Bronchial epithelial cell (primary cell): ENCODE measurements at regions not wholly inside any gene's neighbourhood (a gene's known extent, or its start where the extent isn't known, plus 50 kb on each side); places are given as distances from the start of the nearest gene placed in this dataset.

Experiments
- DNase-seq: peaks from one replicate; pipeline ENCODE4 v3.0.0-alpha.2; 2010; ENCODE audit warnings: low read depth
- FAIRE-seq: peaks from 2 replicates; lab custom pipeline; 2011; peaks lifted over from hg19 to GRCh38; lab: Jason Lieb, UNC
- H3K27me3 ChIP-seq: 2 replicates; pipeline ENCODE4 v1.5.1; 2011; ENCODE audit warnings: low read length; ENCODE audit not compliant: control insufficient read depth, insufficient read depth
- H3K36me3 ChIP-seq: 2 replicates; pipeline ENCODE4 v1.5.1; 2011; ENCODE audit warnings: low read length; ENCODE audit not compliant: control insufficient read depth, insufficient read depth
- H3K4me3 ChIP-seq: 2 replicates; pipeline ENCODE4 v1.5.1; 2011; ENCODE audit warnings: mild to moderate bottlenecking, low read depth, low read length, control low read depth
- TF ChIP-seq, protein P1 (sequence below): IDR thresholded peaks from 2 replicates; pipeline ENCODE4 v1.5.1; 2011; ENCODE audit warnings: mild to moderate bottlenecking, moderate library complexity, low read length, control low read depth, inconsistent platforms; ENCODE audit not compliant: insufficient read depth, severe bottlenecking

DNA sequence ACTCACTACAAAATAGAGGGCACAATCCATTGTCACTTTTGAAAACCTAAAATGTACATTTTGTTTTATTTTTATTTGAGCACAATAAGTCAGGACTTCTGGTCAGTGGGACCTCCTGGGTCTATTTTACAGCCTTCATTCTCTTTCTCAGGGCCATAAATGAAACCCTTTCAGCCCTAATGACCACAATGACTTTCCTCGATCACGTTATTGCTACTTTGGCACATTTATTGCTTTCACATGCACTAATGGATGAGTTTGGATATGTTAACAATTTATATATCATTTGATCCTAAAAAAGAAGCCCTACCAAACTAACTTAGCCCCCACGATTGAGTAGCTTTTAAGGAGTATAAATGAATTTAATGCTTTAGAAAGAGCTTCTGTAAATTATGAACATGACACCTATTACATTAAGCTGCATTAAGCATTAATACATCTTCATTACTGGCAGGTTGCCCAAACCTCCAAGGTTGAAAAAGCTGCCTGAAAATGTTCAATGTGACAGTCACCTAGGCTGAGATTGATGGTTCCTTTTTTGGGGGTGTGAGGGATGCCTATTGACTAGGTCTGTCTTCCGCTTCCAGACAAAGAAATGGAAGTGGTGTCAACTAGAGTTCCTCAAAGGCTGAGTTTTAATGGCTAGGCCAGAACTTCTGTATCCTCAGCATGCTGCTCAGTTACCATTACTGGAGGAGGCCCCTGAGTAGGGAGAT is 296.4 kb downstream of the GPAT3 start:
- DNase-seq (no peak), FAIRE-seq (no peak)
- H3K27me3 ChIP-seq: no peaks in the 10 kb centered on the region
- H3K4me3 ChIP-seq: no peak overlapping the region
- TF ChIP-seq, protein P1, sequence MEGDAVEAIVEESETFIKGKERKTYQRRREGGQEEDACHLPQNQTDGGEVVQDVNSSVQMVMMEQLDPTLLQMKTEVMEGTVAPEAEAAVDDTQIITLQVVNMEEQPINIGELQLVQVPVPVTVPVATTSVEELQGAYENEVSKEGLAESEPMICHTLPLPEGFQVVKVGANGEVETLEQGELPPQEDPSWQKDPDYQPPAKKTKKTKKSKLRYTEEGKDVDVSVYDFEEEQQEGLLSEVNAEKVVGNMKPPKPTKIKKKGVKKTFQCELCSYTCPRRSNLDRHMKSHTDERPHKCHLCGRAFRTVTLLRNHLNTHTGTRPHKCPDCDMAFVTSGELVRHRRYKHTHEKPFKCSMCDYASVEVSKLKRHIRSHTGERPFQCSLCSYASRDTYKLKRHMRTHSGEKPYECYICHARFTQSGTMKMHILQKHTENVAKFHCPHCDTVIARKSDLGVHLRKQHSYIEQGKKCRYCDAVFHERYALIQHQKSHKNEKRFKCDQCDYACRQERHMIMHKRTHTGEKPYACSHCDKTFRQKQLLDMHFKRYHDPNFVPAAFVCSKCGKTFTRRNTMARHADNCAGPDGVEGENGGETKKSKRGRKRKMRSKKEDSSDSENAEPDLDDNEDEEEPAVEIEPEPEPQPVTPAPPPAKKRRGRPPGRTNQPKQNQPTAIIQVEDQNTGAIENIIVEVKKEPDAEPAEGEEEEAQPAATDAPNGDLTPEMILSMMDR: no peak
- H3K36me3 ChIP-seq: no peaks in the 10 kb centered on the region

DNA sequence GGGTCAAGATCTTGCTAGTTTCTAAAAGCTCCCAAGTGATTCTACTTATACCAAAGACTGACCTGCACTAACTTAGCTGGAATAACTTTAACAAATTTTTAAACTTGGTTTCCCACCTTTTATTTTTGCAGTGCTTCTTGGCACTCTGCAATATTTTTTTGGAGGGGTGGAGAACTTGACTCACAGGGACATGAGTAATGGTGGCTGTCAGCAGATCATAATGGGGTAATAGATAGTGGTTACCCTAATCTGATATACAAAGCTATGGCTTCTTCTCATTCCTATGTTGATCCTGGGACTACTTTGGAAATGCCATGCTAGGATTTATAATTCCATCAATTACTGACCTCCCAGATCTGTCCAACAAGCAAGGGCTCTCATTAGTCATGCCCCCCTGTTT is 295.7 kb downstream of the GPAT3 start:
- DNase-seq: no peak
- Histone ChIP-seq H3K4me3 (no peak overlapping the region), H3K36me3 (no peaks in the 10 kb centered on the region), H3K27me3 (no peaks in the 10 kb centered on the region)
- FAIRE-seq: no peak
- TF ChIP-seq, protein P1: no peak

DNA sequence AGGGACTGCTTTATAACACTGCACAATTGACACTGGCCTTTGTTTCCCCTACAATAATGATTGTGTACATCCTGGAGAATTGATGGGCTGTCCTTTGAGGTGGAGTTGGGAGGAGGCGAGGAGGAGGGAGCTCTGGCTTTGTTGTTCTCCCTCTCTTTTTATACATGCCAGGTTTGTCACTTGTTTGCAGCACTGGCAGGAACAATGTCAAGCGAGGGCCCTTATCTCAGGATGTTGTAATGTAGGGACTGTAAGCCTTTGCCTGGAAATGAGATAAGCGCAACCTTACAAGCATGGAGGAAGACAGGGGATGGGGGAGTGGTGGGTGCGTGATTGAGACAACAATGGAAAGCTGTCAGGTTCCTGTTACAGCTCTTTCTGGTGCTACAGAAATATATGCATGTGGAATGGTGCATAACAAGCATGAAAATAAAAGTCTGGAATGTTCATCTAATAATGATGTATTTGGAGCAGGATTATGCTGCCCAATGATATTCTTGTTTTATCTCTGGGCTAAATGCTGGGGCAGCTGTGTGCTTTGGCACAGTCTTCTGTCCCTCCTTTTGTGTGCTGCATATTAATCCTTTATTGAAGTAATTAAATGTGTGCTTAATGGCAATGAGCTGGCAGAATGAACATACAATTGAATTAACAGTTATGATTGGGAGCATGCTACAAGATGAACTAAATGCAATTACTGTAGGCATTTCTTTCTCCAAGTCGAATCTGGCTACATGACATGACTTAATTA is 294.4 kb downstream of the GPAT3 start:
- DNase-seq: no peak
- Histone ChIP-seq H3K36me3 (no peaks in the 10 kb centered on the region), H3K4me3 (no peak overlapping the region), H3K27me3 (no peaks in the 10 kb centered on the region)
- TF ChIP-seq, protein P1: no peak
- FAIRE-seq: no peak

DNA sequence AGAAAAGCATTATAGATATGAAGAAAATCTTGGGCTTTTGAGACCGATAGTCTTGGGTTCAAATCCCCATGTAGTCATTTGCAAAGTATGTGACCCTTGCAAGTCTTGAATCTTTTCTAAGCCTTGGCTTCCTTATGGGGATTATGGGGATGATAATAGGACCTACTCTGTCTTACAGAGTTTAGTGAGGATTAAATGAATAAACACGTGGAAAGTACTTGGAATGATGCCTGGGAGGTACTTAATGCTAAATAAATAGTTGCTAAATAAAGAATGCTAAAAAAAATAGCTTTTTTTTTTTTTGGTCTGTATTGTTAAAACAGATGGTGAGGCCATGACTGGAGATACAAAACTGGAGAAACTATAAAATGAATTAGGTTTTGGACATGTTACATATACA is 292.7 kb downstream of the GPAT3 start:
- no peaks in the 10 kb centered on the region for H3K36me3 ChIP-seq
- no peak for FAIRE-seq
- H3K27me3 ChIP-seq: no peaks in the 10 kb centered on the region
- TF ChIP-seq, protein P1: no peak
- H3K4me3 ChIP-seq: no peak overlapping the region
- DNase-seq: no peak

DNA sequence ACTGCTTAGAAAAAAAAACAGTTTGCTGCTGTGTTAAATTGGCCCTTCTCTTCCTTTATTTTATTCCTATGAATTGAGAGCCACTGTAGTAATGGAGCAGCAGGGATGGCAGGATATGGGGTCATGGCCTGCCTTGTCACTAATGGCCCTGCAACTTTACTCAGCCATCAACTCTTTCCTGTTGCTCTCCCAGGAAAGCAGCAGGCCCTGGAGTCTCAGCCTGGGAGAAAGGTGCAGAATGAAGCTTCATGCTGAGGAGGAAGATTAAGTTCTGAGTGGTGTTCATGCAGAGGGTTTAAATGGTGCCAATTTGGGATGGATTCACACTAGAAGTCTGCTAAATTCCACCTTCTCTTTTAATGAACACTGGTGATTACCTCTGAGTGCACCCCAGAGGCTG is 285.6 kb downstream of the GPAT3 start:
- TF ChIP-seq, protein P1: no peak
- no peak for FAIRE-seq
- H3K27me3 ChIP-seq: no peaks in the 10 kb centered on the region
- H3K36me3 ChIP-seq: no peaks in the 10 kb centered on the region
- DNase-seq: no peak
- no peak overlapping the region for H3K4me3 ChIP-seq

DNA sequence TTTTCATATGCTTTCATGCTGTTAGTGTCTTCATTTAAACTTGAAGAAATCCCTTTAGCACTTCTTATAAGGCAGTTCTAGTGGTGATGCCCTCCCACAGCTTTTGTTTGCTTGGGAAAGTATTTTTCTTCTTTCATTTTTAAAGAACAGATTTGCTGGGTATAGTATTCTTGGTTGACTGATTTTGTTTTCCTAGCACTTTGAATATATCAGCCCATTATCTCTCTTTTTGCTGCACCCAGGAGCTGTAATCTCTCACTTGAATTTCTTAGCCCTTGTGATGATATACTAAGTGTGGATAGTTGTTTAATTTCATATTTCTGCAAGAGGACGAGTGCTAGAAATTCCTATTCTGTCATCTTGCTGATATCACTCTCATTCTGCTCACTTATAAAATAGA is 283.7 kb downstream of the GPAT3 start:
- no peak overlapping the region for H3K4me3 ChIP-seq
- no peaks in the 10 kb centered on the region for H3K36me3 ChIP-seq
- H3K27me3 ChIP-seq: no peaks in the 10 kb centered on the region
- DNase-seq: no peak
- FAIRE-seq: no peak
- TF ChIP-seq, protein P1: no peak
